NT2/D1 (cell line): ENCODE measurements at regions not wholly inside any gene's neighbourhood (a gene's known extent, or its start where the extent isn't known, plus 50 kb on each side); places are given as distances from the start of the nearest gene placed in this dataset.

Source experiments
- SUZ12 ChIP-seq: IDR thresholded peaks from 2 replicates; pipeline ENCODE4 v1.6.1; 2011; ENCODE audit not compliant: insufficient read length, insufficient read depth; ENCODE audit errors: extremely low read depth
- YY1 ChIP-seq: IDR thresholded peaks from 2 replicates; pipeline ENCODE4 v1.6.1; 2011; ENCODE audit not compliant: insufficient read length, insufficient read depth
- ZNF274 ChIP-seq: IDR thresholded peaks from 2 replicates; pipeline ENCODE4 v1.6.1; 2011; ENCODE audit warnings: mild to moderate bottlenecking, low read depth, low read length

DNA sequence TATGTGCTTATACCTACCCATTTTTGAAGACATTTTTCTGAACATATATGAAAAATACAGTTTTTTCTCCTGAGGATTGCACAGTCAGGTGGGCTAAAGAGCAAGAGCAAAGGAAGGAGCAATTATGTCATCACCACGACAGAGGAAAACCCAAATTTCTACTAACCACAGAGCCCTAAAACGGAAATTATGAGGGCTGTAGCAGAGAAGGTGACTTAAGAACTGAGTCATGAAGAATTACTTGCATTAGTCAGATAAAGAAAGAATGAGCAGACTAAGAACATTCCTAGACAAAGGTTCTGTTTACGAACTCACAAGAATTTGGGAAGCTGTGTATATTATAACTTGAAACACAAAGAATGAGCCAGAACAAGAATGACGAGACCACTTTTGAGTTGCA is 974.4 kb downstream of the NXPH1 start:
- TF ChIP-seq SUZ12 = no peak
- TF ChIP-seq YY1 = no peak
- no peak for TF ChIP-seq ZNF274
